ENCODE measurements at regions not wholly inside any gene's neighbourhood (a gene's known extent, or its start where the extent isn't known, plus 50 kb on each side); places are given as distances from the start of the nearest gene placed in this dataset.

DNA sequence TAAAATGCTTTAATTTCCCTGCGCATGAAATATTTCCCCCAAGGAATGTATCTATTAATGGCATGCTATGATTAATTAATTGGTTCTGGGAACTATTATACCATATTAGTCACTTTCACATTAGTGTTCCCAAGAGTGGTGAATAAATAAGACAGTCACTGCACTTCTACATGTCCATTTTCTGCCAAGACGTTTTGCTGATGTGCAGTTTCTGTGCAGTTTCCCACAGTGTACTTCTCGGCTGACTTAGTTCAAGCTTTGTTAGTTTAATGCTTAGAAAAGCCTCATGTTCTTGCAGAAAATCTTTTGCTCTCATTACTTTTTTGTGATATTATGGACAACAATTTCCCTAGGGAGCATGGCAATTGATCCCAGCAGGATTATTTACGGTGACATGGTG lies 1014.5 kb downstream of the BRINP3 start:
- Histone ChIP-seq H3K27ac (ENCODE audit: low read depth in 1 of 2, low read length in 1 of 2) (no peak overlapping the region), H3K9ac (ENCODE audit: insufficient read depth in 1 of 2, low read length in 2 of 2) (no peak overlapping the region), H3K4me3 (no peak overlapping the region), H3K36me3 (ENCODE audit: control insufficient read depth in 4 of 4, insufficient read depth in 4 of 4, low read length in 4 of 4) (no peaks in the 10 kb centered on the region), H3K4me1 (ENCODE audit: control insufficient read depth in 5 of 5, insufficient read depth in 5 of 5, low read length in 5 of 5) (no peaks in the 10 kb centered on the region), H3K9me3 (ENCODE audit: control insufficient read depth in 4 of 4, insufficient read depth in 3 of 4, low read length in 3 of 4) (peaks cover 0 to 3% (median 0%) of the 10 kb centered on the region in 4 donors), H3K27me3 (ENCODE audit: control insufficient read depth in 3 of 3, insufficient read depth in 3 of 3, low read length in 2 of 3) (no peaks in the 10 kb centered on the region)
- WGBS, 2 donors = 75 to 76% methylated on average over 4 of the region's 4 CpGs
- ATAC-seq (ENCODE audit: insufficient read depth, low FRiP score) = no peak
- TF ChIP-seq, protein P1, sequence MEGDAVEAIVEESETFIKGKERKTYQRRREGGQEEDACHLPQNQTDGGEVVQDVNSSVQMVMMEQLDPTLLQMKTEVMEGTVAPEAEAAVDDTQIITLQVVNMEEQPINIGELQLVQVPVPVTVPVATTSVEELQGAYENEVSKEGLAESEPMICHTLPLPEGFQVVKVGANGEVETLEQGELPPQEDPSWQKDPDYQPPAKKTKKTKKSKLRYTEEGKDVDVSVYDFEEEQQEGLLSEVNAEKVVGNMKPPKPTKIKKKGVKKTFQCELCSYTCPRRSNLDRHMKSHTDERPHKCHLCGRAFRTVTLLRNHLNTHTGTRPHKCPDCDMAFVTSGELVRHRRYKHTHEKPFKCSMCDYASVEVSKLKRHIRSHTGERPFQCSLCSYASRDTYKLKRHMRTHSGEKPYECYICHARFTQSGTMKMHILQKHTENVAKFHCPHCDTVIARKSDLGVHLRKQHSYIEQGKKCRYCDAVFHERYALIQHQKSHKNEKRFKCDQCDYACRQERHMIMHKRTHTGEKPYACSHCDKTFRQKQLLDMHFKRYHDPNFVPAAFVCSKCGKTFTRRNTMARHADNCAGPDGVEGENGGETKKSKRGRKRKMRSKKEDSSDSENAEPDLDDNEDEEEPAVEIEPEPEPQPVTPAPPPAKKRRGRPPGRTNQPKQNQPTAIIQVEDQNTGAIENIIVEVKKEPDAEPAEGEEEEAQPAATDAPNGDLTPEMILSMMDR (IDR thresholded peaks at IDR 0.05; ENCODE audit: control extremely low read depth, extremely low read depth) = no peak
- DNase-seq = peak in 2 of 3 donors; percentile 1 to 21

DNA sequence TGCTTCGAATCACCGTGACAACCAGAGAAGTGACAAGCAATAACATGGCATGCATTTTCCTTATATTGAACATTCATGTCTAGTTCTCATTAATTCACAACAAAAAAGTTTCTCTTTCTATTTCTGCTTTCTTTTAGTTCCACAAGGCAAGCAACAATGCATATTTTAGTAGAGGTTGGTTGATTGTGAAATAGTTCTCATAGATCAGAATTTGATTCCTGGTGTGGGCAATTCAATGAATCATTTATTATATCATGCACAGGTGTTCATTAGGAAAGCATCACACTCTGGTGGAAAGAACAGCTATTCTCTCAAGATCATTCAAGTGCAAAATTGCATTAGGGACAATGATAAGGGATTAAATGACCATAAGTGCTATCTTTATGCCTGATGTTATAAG lies 980.9 kb downstream of the BRINP3 start:
- H3K4me3 ChIP-seq = no peak overlapping the region
- no peaks in the 10 kb centered on the region for H3K27me3 ChIP-seq (ENCODE audit: control insufficient read depth in 3 of 3, insufficient read depth in 3 of 3, low read length in 2 of 3)
- 70 to 91% methylated on average over 2 of the region's 2 CpGs for WGBS, 2 donors
- TF ChIP-seq, protein P1 (IDR thresholded peaks at IDR 0.05; ENCODE audit: control extremely low read depth, extremely low read depth) = no peak
- DNase-seq (no peak), ATAC-seq (ENCODE audit: insufficient read depth, low FRiP score) (no peak)
- H3K36me3 ChIP-seq (ENCODE audit: control insufficient read depth in 4 of 4, insufficient read depth in 4 of 4, low read length in 4 of 4) = no peaks in the 10 kb centered on the region
- H3K27ac ChIP-seq (ENCODE audit: low read depth in 1 of 2, low read length in 1 of 2) = no peak overlapping the region
- no peaks in the 10 kb centered on the region for H3K9me3 ChIP-seq (ENCODE audit: control insufficient read depth in 4 of 4, insufficient read depth in 3 of 4, low read length in 3 of 4)
- H3K4me1 ChIP-seq (ENCODE audit: control insufficient read depth in 5 of 5, insufficient read depth in 5 of 5, low read length in 5 of 5) = no peaks in the 10 kb centered on the region
- H3K9ac ChIP-seq (ENCODE audit: insufficient read depth in 1 of 2, low read length in 2 of 2) = no peak overlapping the region

DNA sequence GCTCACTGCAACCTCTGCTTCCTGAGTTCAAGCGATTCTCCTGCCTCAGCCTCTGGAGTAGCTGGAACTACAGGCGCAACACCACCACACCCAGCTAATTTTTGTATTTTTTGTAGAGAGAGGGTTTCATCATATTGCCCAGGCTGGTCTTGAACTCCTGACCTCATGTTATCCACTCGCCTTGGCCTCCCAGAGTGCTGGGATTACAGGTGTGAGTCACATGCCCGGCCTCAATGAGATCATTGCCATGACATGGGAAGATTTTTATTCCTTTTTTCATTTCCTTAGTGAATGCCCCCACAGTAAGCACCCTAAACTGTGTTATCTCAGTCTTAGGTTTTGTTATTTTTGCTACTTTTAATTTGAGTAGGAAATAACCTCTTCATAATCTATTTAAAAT lies 977.9 kb downstream of the BRINP3 start:
- Histone ChIP-seq H3K27ac (ENCODE audit: low read depth in 1 of 2, low read length in 1 of 2) (no peak overlapping the region), H3K27me3 (ENCODE audit: control insufficient read depth in 3 of 3, insufficient read depth in 3 of 3, low read length in 2 of 3) (no peaks in the 10 kb centered on the region), H3K4me3 (no peak overlapping the region), H3K9me3 (ENCODE audit: control insufficient read depth in 4 of 4, insufficient read depth in 3 of 4, low read length in 3 of 4) (no peaks in the 10 kb centered on the region), H3K9ac (ENCODE audit: insufficient read depth in 1 of 2, low read length in 2 of 2) (no peak overlapping the region), H3K4me1 (ENCODE audit: control insufficient read depth in 5 of 5, insufficient read depth in 5 of 5, low read length in 5 of 5) (no peaks in the 10 kb centered on the region), H3K36me3 (ENCODE audit: control insufficient read depth in 4 of 4, insufficient read depth in 4 of 4, low read length in 4 of 4) (no peaks in the 10 kb centered on the region)
- WGBS, 2 donors = 83 to 84% methylated on average over 4 of the region's 4 CpGs
- TF ChIP-seq, protein P1 (IDR thresholded peaks at IDR 0.05; ENCODE audit: control extremely low read depth, extremely low read depth) = no peak
- no peak for ATAC-seq (ENCODE audit: insufficient read depth, low FRiP score)
- no peak for DNase-seq

DNA sequence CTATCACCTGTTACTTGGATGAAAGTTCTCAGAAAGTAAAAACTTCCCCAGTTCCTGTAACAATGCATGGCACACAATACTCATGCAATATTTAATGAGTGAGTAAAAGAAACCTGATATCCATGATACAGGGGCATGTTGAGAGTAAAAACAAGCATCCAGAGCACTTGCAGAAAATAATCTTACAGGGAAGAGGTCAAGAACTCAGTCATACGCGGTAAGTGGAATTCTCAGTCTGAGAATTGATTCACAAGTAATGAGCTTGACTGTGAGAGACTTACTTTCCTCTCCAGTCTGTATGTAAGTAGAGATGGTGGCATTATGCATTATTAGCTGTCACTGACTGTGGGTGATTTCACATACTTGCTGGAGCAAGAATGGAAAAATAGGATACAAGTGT lies 976.9 kb downstream of the BRINP3 start:
- Histone ChIP-seq H3K4me1 (ENCODE audit: control insufficient read depth in 5 of 5, insufficient read depth in 5 of 5, low read length in 5 of 5) (no peaks in the 10 kb centered on the region), H3K9ac (ENCODE audit: insufficient read depth in 1 of 2, low read length in 2 of 2) (no peak overlapping the region), H3K9me3 (ENCODE audit: control insufficient read depth in 4 of 4, insufficient read depth in 3 of 4, low read length in 3 of 4) (no peaks in the 10 kb centered on the region), H3K36me3 (ENCODE audit: control insufficient read depth in 4 of 4, insufficient read depth in 4 of 4, low read length in 4 of 4) (no peaks in the 10 kb centered on the region), H3K27ac (ENCODE audit: low read depth in 1 of 2, low read length in 1 of 2) (no peak overlapping the region), H3K4me3 (no peak overlapping the region), H3K27me3 (ENCODE audit: control insufficient read depth in 3 of 3, insufficient read depth in 3 of 3, low read length in 2 of 3) (no peaks in the 10 kb centered on the region)
- no peak for ATAC-seq (ENCODE audit: insufficient read depth, low FRiP score)
- TF ChIP-seq, protein P1 (IDR thresholded peaks at IDR 0.05; ENCODE audit: control extremely low read depth, extremely low read depth) = no peak
- 70 to 74% methylated on average over 2 of the region's 2 CpGs for WGBS, 2 donors
- DNase-seq = peak in 1 of 3 donors; percentile 6
